Myocyte (in vitro differentiated cells): ENCODE measurements at regions not wholly inside any gene's neighbourhood (a gene's known extent, or its start where the extent isn't known, plus 50 kb on each side); places are given as distances from the start of the nearest gene placed in this dataset.

Source experiments
- DNase-seq: peaks from one replicate; pipeline ENCODE4 v3.0.0-alpha.2; 2012; ENCODE audit warnings: low read depth

GRCh38 chr12:75974323-75975187 is 57.0 kb downstream of the PHLDA1 start:
- DNase-seq, result peak; percentile 90

GRCh38 chr12:75971253-75971652 is 60.3 kb downstream of the PHLDA1 start:
- DNase-seq, result no peak

- DNase-seq, result peak; percentile 7
These were observed 61.3 kb downstream of the PHLDA1 start for GRCh38 chr12:75970310-75970709.

- peak; percentile 38 for DNase-seq
These were observed 61.8 kb downstream of the PHLDA1 start for GRCh38 chr12:75969768-75970167.

GRCh38 chr12:75965661-75966060 is 65.9 kb downstream of the PHLDA1 start:
- DNase-seq, result no peak

GRCh38 chr12:75964150-75964549 is 67.4 kb downstream of the PHLDA1 start:
- no peak for DNase-seq

- DNase-seq, result no peak
These were observed 69.7 kb downstream of the PHLDA1 start for GRCh38 chr12:75961878-75962277.

GRCh38 chr12:75960954-75961661 is 70.5 kb downstream of the PHLDA1 start:
- no peak for DNase-seq

GRCh38 chr12:75960086-75960910 is 71.3 kb downstream of the PHLDA1 start:
- DNase-seq, result no peak

GRCh38 chr12:75959506-75959905 is 72.1 kb downstream of the PHLDA1 start:
- DNase-seq, result no peak

GRCh38 chr12:75959060-75959459 is 72.5 kb downstream of the PHLDA1 start:
- no peak for DNase-seq

GRCh38 chr12:75955251-75955650 is 76.3 kb downstream of the PHLDA1 start:
- no peak for DNase-seq

- DNase-seq, result no peak
These were observed 76.8 kb downstream of the PHLDA1 start for GRCh38 chr12:75954749-75955148.

GRCh38 chr12:75954041-75954440 is 77.5 kb downstream of the PHLDA1 start:
- DNase-seq, result peak; percentile 76

- peak; percentile 44 for DNase-seq
These were observed 78.2 kb downstream of the PHLDA1 start for GRCh38 chr12:75953312-75953906.

- no peak for DNase-seq
These were observed 79.9 kb downstream of the PHLDA1 start for GRCh38 chr12:75951399-75952278.

- DNase-seq, result no peak
These were observed 84.3 kb downstream of the PHLDA1 start for GRCh38 chr12:75947156-75947723.

- no peak for DNase-seq
These were observed 86.0 kb downstream of the PHLDA1 start for GRCh38 chr12:75945581-75945980.

GRCh38 chr12:75944905-75945432 is 86.6 kb downstream of the PHLDA1 start:
- no peak for DNase-seq
